Heart left ventricle (tissue), 16 donors: ENCODE measurements at regions not wholly inside any gene's neighbourhood (a gene's known extent, or its start where the extent isn't known, plus 50 kb on each side); places are given as distances from the start of the nearest gene placed in this dataset.

Experiments
- ATAC-seq, 4 donors: fragments of 200-7000 bp; cut with Tn5 transposase; one replicate each; pipeline ENCODE4 v1.9.1; 2020 to 2022; ENCODE audit warnings: moderate library complexity in 4 of 4, mild to moderate bottlenecking in 3 of 4, moderate number of reproducible peaks in 1 of 4
- DNase-seq, 5 donors: peaks; one replicate each; pipeline ENCODE4 v3.0.0-alpha.2; 2020
- H3K27ac ChIP-seq, 12 donors: fragments of 200-600 bp; sonication (generic) in 4 of 12; one replicate each; pipeline versions ENCODE4 v1.5.0 to v1.8.0; 2016 to 2022; ENCODE audit warnings: mild to moderate bottlenecking in 2 of 12
- H3K27me3 ChIP-seq, 9 donors: fragments of 200-600 bp; sonication (generic) in 2 of 9; one replicate each; pipeline versions ENCODE4 v1.5.1 to v1.8.0; 2016 to 2022; ENCODE audit warnings: mild to moderate bottlenecking in 3 of 9
- H3K36me3 ChIP-seq, 9 donors: fragments of 200-600 bp; sonication (generic) in 2 of 9; one replicate each; pipeline versions ENCODE4 v1.5.0 to v1.8.0; 2018 to 2022; ENCODE audit warnings: mild to moderate bottlenecking in 2 of 9
- H3K4me1 ChIP-seq, 12 donors: fragments of 200-600 bp; sonication (generic) in 4 of 12; one replicate each; pipeline versions ENCODE4 v1.5.0 to v1.8.0; 2016 to 2022; ENCODE audit warnings: mild to moderate bottlenecking in 3 of 12
- H3K4me3 ChIP-seq, 12 donors: fragments of 200-600 bp; sonication (generic) in 4 of 12; one replicate each; pipeline versions ENCODE4 v1.5.0 to v1.8.0; 2017 to 2022; ENCODE audit warnings: mild to moderate bottlenecking in 9 of 12, moderate library complexity in 4 of 12
- H3K9me3 ChIP-seq, 12 donors: fragments of 200-600 bp; sonication (generic) in 4 of 12; one replicate each; pipeline versions ENCODE4 v1.5.0 to v1.8.0; 2016 to 2022; ENCODE audit warnings: mild to moderate bottlenecking in 1 of 12
- POLR2A ChIP-seq, 2 donors: fragments of 450-650 bp; IDR thresholded peaks; one replicate each; pipeline ENCODE4 v1.6.1; 2017; ENCODE audit warnings: antibody characterized with exemption in 2 of 2, mild to moderate bottlenecking in 2 of 2, moderate library complexity in 2 of 2
- WGBS, 4 donors: extraction: QIAGEN DNeasy Blood & Tissue Kit in 2 of 4; methylation state at CpG; one replicate each; pipeline versions ENCODE4 v1.1.5 to v1.1.7; 2013 to 2018; 5-methylcytosine and 5-hydroxymethylcytosine counted together
- intact Hi-C, 10 donors: fragments of 100-400 bp; cut with DNase I; formaldehyde crosslinking; loops; one replicate each; pipeline versions ENCODE4 v1.11.1 to v1.14.2; 2022
- TF ChIP-seq, protein P1 (sequence below), 12 donors: fragments of 200-600 bp; sonication (generic) in 4 of 12; IDR thresholded peaks; one replicate each; pipeline versions ENCODE4 v1.5.0 to v1.8.0; 2018 to 2022; ENCODE audit warnings: antibody characterized with exemption in 12 of 12, mild to moderate bottlenecking in 5 of 12
- donor health status: ischemic (EF 13 %, LVEDD 7.1; RV severe dilation, severe dysfunction).
- donor health status: healthy with polysubstance abuse.
- donor health status: DM: no; HTN: yes; CAD: no.
- donor health status: DM: no; HTN: no; CAD: no.
- donor health status: ischemic (EF 25% LVEDD 6.9; RV normal size, moderate dysfunction).
- donor health status: ischemic (EF 25% LVEDD 5.7; RV mildly dilated, moderate dysfunction).
- donor health status: healthy.
- donor health status: DM: yes; HTN: yes; CAD: no.
- donor health status: ischemic (EF 35%, LVEDD 5.7; RV mildly dilated, moderate dysfunction).
- donor health status: nonischemic (EF 11% LVEDD 7.7; RV severe dilation, severe dysfunction).
- donor health status: DM: yes; HTN: yes; CAD: no.
- donor health status: PGD.
- donor health status: ischemic (EF 29% LVEDD 5.4; RV normal size, mild dysfunction).
- donor health status: nonischemic (EF 23%, LVEDD 6.1; RV moderate dilation, normal function).

DNA sequence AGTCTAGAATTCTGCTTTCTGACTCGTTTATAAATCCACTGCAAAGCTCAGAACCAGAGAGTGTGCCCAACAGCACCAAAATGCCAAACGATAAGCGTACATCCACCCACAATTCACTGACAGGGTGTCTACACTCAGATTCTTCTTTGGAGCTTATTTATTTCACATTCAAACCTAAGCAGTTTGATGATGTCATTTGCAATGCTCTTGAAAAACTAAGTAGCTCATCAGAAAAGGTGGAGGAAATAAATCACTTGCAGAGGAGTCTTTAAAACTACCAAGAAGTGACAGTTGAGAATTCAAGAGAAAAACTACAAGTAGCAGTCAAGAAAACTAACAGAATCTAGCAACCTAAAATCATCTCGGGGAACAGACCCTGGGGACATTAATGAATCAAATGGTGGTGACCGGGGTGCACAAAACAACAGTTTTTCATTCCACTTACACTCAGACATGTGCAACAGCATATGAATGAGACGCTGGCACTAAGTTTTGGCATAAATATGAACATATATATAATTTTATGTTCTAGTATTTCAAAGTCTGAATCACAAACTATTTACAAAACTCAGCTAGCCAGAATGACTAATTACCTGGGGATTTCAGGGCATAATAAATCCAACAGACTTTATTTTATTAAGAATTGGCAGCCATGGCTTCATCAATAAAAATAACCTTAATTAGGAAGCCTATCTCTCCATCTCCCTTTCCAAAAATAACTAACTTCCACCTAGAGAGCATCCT is 119.4 kb downstream of the SIPA1L2 start:
- WGBS, 4 donors, result 74 to 86% (median 83%) methylated on average over 6 of the region's 6 CpGs
- Histone ChIP-seq H3K9me3 (no peaks in the 10 kb centered on the region), H3K4me3 (no peak overlapping the region), H3K27ac (peak overlapping the region in 2 of 12 donors; percentile 4 to 55), H3K27me3 (no peaks in the 10 kb centered on the region), H3K36me3 (peaks cover 0 to 24% (median 16%) of the 10 kb centered on the region in 9 donors), H3K4me1 (peaks cover 0 to 63% (median 32%) of the 10 kb centered on the region in 12 donors)
- TF ChIP-seq POLR2A (IDR thresholded peaks at IDR 0.05), result no peak
- TF ChIP-seq, protein P1, sequence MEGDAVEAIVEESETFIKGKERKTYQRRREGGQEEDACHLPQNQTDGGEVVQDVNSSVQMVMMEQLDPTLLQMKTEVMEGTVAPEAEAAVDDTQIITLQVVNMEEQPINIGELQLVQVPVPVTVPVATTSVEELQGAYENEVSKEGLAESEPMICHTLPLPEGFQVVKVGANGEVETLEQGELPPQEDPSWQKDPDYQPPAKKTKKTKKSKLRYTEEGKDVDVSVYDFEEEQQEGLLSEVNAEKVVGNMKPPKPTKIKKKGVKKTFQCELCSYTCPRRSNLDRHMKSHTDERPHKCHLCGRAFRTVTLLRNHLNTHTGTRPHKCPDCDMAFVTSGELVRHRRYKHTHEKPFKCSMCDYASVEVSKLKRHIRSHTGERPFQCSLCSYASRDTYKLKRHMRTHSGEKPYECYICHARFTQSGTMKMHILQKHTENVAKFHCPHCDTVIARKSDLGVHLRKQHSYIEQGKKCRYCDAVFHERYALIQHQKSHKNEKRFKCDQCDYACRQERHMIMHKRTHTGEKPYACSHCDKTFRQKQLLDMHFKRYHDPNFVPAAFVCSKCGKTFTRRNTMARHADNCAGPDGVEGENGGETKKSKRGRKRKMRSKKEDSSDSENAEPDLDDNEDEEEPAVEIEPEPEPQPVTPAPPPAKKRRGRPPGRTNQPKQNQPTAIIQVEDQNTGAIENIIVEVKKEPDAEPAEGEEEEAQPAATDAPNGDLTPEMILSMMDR (IDR thresholded peaks at IDR 0.05), result no peak
- ATAC-seq, result no peak
- intact Hi-C loops, result loop anchor here in 5 of 10 donors (5.0 to 10.0 kb wide), 2 partner anchors 42 to 114 kb away; no protein-coding TSS in a partner anchor
- no peak for DNase-seq

DNA sequence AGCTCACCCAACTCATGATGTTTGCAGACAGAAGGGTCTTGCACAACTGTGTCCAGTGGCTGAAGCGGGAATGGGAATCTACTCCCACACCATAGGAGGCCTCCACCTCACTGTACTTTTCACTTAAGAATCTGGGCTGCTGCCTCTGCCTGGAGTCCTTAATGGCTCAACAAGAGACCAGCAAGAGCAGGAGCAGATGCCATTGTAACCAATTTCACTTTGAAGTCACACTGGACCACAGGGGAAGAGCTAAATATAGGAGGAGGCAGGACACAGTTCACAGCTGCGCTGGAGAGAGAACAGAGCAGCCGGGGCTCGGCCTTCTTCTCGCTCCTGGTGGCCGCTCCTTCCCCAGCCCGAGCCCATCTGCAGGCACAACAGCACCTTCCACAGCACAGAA is 120.4 kb downstream of the SIPA1L2 start:
- 19 to 39% (median 32%) methylated on average over 7 of the region's 7 CpGs for WGBS, 4 donors
- H3K4me1 ChIP-seq, result peaks cover 0 to 65% (median 32%) of the 10 kb centered on the region in 12 donors

DNA sequence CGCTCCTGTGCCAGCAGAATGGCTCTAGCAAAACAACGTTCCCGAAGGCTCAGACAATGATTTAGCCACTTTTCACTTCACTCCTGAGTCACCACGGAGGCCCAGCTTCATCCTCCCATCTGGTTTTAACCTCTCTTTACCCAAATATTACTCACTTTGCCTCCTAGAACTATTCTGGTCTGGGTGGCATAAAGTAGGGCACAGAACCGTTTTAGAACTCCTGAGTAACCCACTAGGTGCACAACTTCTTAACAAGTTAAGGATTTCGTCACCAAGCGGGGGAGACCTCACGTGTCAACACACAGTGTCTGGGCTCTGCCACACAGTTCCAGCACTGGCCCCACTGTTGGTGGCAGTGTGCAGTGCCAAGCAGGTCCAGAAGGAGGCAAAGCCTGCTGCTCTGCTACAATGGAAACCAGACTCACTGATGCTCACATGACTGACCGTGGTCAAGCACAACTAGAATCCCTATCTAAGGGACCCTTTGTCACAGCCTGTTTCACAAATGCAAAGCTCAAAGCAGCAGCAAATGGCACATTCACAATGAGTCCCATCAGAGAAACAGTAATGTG is 121.7 kb downstream of the SIPA1L2 start:
- H3K36me3 ChIP-seq, result peaks cover 0 to 2% (median 0%) of the 10 kb centered on the region in 9 donors
- peak overlapping the region in 1 of 12 donors; percentile 46 for H3K27ac ChIP-seq
- intact Hi-C loops, result loop anchor here in 3 of 10 donors (5.0 kb wide), 2 partner anchors 114 to 119 kb away; no protein-coding TSS in a partner anchor
- no peaks in the 10 kb centered on the region for H3K9me3 ChIP-seq
- WGBS, 4 donors, result 63 to 74% (median 66%) methylated on average over 9 of the region's 9 CpGs
- peaks cover 0 to 57% (median 30%) of the 10 kb centered on the region in 12 donors for H3K4me1 ChIP-seq
- ATAC-seq (peak in 3 of 4 donors; percentile 40 to 67 (median 65)), DNase-seq (peak in 1 of 5 donors; percentile 33)
- no peak for TF ChIP-seq POLR2A (IDR thresholded peaks at IDR 0.05)
- TF ChIP-seq, protein P1 (IDR thresholded peaks at IDR 0.05), result peak in 6 of 12 donors; percentile 13 to 38 (median 30)
- H3K27me3 ChIP-seq, result no peaks in the 10 kb centered on the region
- no peak overlapping the region for H3K4me3 ChIP-seq

More for the DNA sequence above, 120.4 kb downstream of the SIPA1L2 start:
- peak overlapping the region in 8 of 12 donors; percentile 4 to 55 (median 32) for H3K27ac ChIP-seq
- H3K4me3 ChIP-seq, result peak overlapping the region in 1 of 12 donors; percentile 5
- intact Hi-C loops, result loop anchor here in 3 of 10 donors (5.0 kb wide), 2 partner anchors 113 to 118 kb away; no protein-coding TSS in a partner anchor
- H3K36me3 ChIP-seq, result peaks cover 0 to 16% (median 9%) of the 10 kb centered on the region in 9 donors
- ATAC-seq (peak; percentile 82 to 92 (median 90)), DNase-seq (peak in 3 of 5 donors; percentile 37 to 60 (median 51))
- TF ChIP-seq, protein P1 (IDR thresholded peaks at IDR 0.05), result peak in 2 of 12 donors; percentile 6 to 7
- TF ChIP-seq POLR2A (IDR thresholded peaks at IDR 0.05), result no peak
- H3K27me3 ChIP-seq, result no peaks in the 10 kb centered on the region
- H3K9me3 ChIP-seq, result no peaks in the 10 kb centered on the region

DNA sequence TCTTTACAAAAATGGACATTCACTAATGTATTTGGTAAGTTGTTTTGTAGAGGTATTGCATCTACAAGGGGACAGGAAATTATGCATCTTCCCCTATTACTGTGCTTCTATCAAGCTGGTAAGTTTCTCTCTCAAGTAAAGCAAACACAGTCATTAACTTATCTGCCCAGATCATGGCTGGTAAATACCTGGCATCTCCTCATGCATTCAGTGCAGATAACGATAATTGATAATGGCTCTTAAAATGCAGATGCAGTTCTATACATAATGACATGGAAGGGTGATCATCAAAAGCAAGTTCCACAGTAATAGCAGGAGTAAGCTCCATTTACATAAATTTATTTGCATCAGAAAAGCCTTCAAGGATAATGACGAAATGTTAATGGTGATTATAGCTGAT is 122.4 kb downstream of the SIPA1L2 start:
- TF ChIP-seq, protein P1 (IDR thresholded peaks at IDR 0.05), result no peak
- no peak for TF ChIP-seq POLR2A (IDR thresholded peaks at IDR 0.05)
- no peaks in the 10 kb centered on the region for H3K9me3 ChIP-seq
- ATAC-seq, result no peak
- no peak overlapping the region for H3K27ac ChIP-seq
- intact Hi-C loops, result loop anchor here in 3 of 10 donors (5.0 kb wide), 2 partner anchors 115 to 120 kb away; no protein-coding TSS in a partner anchor
- H3K36me3 ChIP-seq, result no peaks in the 10 kb centered on the region
- H3K27me3 ChIP-seq, result no peaks in the 10 kb centered on the region
- no peak overlapping the region for H3K4me3 ChIP-seq
- H3K4me1 ChIP-seq, result peaks cover 0 to 54% (median 28%) of the 10 kb centered on the region in 12 donors
- 77 to 91% (median 82%) methylated on average over 2 of the region's 2 CpGs for WGBS, 4 donors
- DNase-seq, result no peak
